ENCODE measurements at regions not wholly inside any gene's neighbourhood (a gene's known extent, or its start where the extent isn't known, plus 50 kb on each side); places are given as distances from the start of the nearest gene placed in this dataset.
"Not testable (repeated sequence)": the region's sequence is repeated elsewhere in the genome, so short reads cannot be mapped to it uniquely, and the experiment has no call there.

GRCh38 chr5:27814983-27815382 lies 776.6 kb upstream of the CDH9 start:
- no peak for DNase-seq

GRCh38 chr5:27814286-27814685 lies 775.9 kb upstream of the CDH9 start:
- DNase-seq, result no peak

- DNase-seq, result no peak
Measured at GRCh38 chr5:27810458-27810857, 772.1 kb upstream of the CDH9 start.

- DNase-seq, result no peak
Measured at GRCh38 chr5:27797220-27797619, 758.8 kb upstream of the CDH9 start.

- DNase-seq, result no peak
Measured at GRCh38 chr5:27788184-27788583, 749.8 kb upstream of the CDH9 start.

- no peak for DNase-seq
Measured at GRCh38 chr5:27784317-27784716, 745.9 kb upstream of the CDH9 start.

GRCh38 chr5:27778121-27778520 lies 739.7 kb upstream of the CDH9 start:
- DNase-seq, result no peak

GRCh38 chr5:27773636-27774035 lies 735.2 kb upstream of the CDH9 start:
- DNase-seq, result no peak

- no peak for DNase-seq
Measured at GRCh38 chr5:27773166-27773565, 734.8 kb upstream of the CDH9 start.

GRCh38 chr5:27769748-27770402 lies 731.5 kb upstream of the CDH9 start:
- no peak for DNase-seq

GRCh38 chr5:27748847-27749246 lies 710.5 kb upstream of the CDH9 start:
- no peak for DNase-seq

GRCh38 chr5:27743383-27743979 lies 705.1 kb upstream of the CDH9 start:
- not testable (repeated sequence) for DNase-seq

- DNase-seq, result no peak
Measured at GRCh38 chr5:27742805-27743204, 704.4 kb upstream of the CDH9 start.

- DNase-seq, result no peak
Measured at GRCh38 chr5:27734838-27735237, 696.5 kb upstream of the CDH9 start.

GRCh38 chr5:27733237-27733636 lies 694.9 kb upstream of the CDH9 start:
- DNase-seq, result no peak

- DNase-seq, result no peak
Measured at GRCh38 chr5:27727254-27727653, 688.9 kb upstream of the CDH9 start.

GRCh38 chr5:27722337-27722736 lies 684.0 kb upstream of the CDH9 start:
- DNase-seq, result no peak

- no peak for DNase-seq
Measured at GRCh38 chr5:27708534-27708933, 670.1 kb upstream of the CDH9 start.

GRCh38 chr5:27706832-27707231 lies 668.4 kb upstream of the CDH9 start:
- DNase-seq, result no peak

- no peak for DNase-seq
Measured at GRCh38 chr5:27705661-27706060, 667.3 kb upstream of the CDH9 start.

GRCh38 chr5:27701931-27702903 lies 663.8 kb upstream of the CDH9 start:
- peak; percentile 2 for DNase-seq

GRCh38 chr5:27700526-27700925 lies 662.1 kb upstream of the CDH9 start:
- no peak for DNase-seq

GRCh38 chr5:27682600-27682999 lies 644.2 kb upstream of the CDH9 start:
- no peak for DNase-seq

GRCh38 chr5:27652505-27652904 lies 614.1 kb upstream of the CDH9 start:
- no peak for DNase-seq
